ENCODE measurements at regions not wholly inside any gene's neighbourhood (a gene's known extent, or its start where the extent isn't known, plus 50 kb on each side); places are given as distances from the start of the nearest gene placed in this dataset.
"Not testable (repeated sequence)": the region's sequence is repeated elsewhere in the genome, so short reads cannot be mapped to it uniquely, and the experiment has no call there.

GRCh38 chr1:143644035-143644434 lies 327.8 kb downstream of the FAM72C start:
- not testable (repeated sequence) for H3K27ac ChIP-seq (ENCODE audit: low read depth in 1 of 2, low read length in 1 of 2); H3K4me3 ChIP-seq (ENCODE audit: low read length in 2 of 2); H3K9me3 ChIP-seq (ENCODE audit: control insufficient read depth in 2 of 2, insufficient read depth in 1 of 2, low read length in 1 of 2); H3K4me1 ChIP-seq (ENCODE audit: control insufficient read depth in 2 of 2, insufficient read depth in 2 of 2, low read length in 2 of 2); DNase-seq (ENCODE audit: low read depth in 6 of 9, low spot score in 9 of 9); H3K36me3 ChIP-seq (ENCODE audit: control insufficient read depth in 2 of 2, insufficient read depth in 2 of 2, low read length in 1 of 2)
- WGBS = 18% methylated on average over 1 of the region's 1 CpG
- peaks cover 3 to 16% of the 10 kb centered on the region in 2 donors for H3K27me3 ChIP-seq (ENCODE audit: control insufficient read depth in 2 of 2, insufficient read depth in 1 of 2, low read length in 1 of 2)

DNA sequence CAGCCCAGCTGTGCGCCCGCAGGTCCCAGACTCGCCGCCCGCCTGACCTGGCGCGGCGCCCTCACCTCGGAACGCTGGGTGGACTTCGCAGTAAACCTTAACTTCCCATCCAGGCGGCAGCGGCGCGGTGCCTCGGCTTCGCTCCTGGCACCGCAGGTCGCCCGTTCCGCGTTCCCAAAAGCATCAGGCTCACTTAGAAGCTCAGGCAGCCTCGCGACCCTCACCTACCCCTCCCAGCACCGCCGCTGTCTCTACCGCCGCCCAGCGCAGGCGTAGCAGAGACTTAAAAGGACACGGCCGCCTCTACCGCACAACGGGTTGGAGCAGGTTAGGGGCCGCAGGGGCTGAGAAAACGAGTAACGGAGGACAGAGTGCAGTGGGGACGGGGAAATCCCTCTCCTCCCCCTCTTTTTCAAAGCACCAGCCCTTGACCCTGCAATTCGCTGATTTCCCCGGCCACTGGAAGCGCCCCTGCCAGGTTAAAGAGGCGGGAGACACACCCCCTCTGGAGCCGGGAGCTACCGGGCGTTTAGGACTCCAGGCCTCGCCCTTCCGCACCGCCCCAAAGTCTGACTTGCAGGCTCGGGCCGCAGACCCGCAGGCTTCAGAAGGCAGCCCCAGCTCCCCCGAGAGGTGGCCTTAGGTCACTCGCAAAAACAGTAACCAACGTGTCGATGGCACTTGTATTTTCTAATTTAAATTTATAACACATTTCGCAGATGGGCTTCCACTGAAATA lies 328.5 kb downstream of the FAM72C start:
- Histone ChIP-seq H3K36me3 (ENCODE audit: control insufficient read depth in 2 of 2, insufficient read depth in 2 of 2, low read length in 1 of 2) (no peaks in the 10 kb centered on the region), H3K4me3 (ENCODE audit: low read length in 2 of 2) (no peak overlapping the region), H3K4me1 (ENCODE audit: control insufficient read depth in 2 of 2, insufficient read depth in 2 of 2, low read length in 2 of 2) (no peaks in the 10 kb centered on the region), H3K27me3 (ENCODE audit: control insufficient read depth in 2 of 2, insufficient read depth in 1 of 2, low read length in 1 of 2) (peaks cover 3 to 16% of the 10 kb centered on the region in 2 donors), H3K27ac (ENCODE audit: low read depth in 1 of 2, low read length in 1 of 2) (no peak overlapping the region), H3K9me3 (ENCODE audit: control insufficient read depth in 2 of 2, insufficient read depth in 1 of 2, low read length in 1 of 2) (no peaks in the 10 kb centered on the region)
- 11% methylated on average over 56 of the region's 56 CpGs for WGBS
- no peak for DNase-seq (ENCODE audit: low read depth in 6 of 9, low spot score in 9 of 9)

DNA sequence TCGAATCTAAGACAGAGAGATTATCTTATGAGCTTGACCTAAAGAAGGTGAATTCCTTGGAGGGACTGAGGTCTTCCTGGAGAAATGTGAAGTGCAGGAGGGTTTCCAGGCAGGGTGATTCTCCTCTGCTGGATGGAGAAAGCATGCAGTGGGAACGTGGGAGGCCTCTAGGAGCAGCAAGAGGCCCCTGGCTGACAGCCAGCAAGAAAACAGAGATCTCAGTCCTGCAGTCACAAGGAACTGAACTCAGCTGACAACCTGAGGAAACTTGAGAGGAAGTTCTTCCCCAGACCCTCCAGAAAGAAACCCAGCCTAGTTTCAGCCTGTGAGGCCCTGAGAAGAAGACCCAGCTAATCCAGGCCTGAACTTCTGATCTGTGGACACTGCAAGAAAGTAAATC lies 345.9 kb downstream of the FAM72C start:
- no peak overlapping the region for H3K27ac ChIP-seq (ENCODE audit: low read depth in 1 of 2, low read length in 1 of 2)
- no peaks in the 10 kb centered on the region for H3K9me3 ChIP-seq (ENCODE audit: control insufficient read depth in 2 of 2, insufficient read depth in 1 of 2, low read length in 1 of 2)
- WGBS = 50% methylated on average over 2 of the region's 2 CpGs
- no peak for DNase-seq (ENCODE audit: low read depth in 6 of 9, low spot score in 9 of 9)
- H3K4me1 ChIP-seq (ENCODE audit: control insufficient read depth in 2 of 2, insufficient read depth in 2 of 2, low read length in 2 of 2) = no peaks in the 10 kb centered on the region
- H3K36me3 ChIP-seq (ENCODE audit: control insufficient read depth in 2 of 2, insufficient read depth in 2 of 2, low read length in 1 of 2) = no peaks in the 10 kb centered on the region
- H3K27me3 ChIP-seq (ENCODE audit: control insufficient read depth in 2 of 2, insufficient read depth in 1 of 2, low read length in 1 of 2) = no peaks in the 10 kb centered on the region
- H3K4me3 ChIP-seq (ENCODE audit: low read length in 2 of 2) = no peak overlapping the region

GRCh38 chr1:143619851-143620250 lies 351.9 kb downstream of the FAM72C start:
- DNase-seq (ENCODE audit: low read depth in 6 of 9, low spot score in 9 of 9) = no peak
- H3K9me3 ChIP-seq (ENCODE audit: control insufficient read depth in 2 of 2, insufficient read depth in 1 of 2, low read length in 1 of 2) = no peaks in the 10 kb centered on the region
- 89% methylated on average over 12 of the region's 12 CpGs for WGBS

GRCh38 chr1:143611159-143611558 lies 360.6 kb downstream of the FAM72C start:
- Histone ChIP-seq H3K36me3 (ENCODE audit: control insufficient read depth in 2 of 2, insufficient read depth in 2 of 2, low read length in 1 of 2) (no peaks in the 10 kb centered on the region), H3K4me1 (ENCODE audit: control insufficient read depth in 2 of 2, insufficient read depth in 2 of 2, low read length in 2 of 2) (no peaks in the 10 kb centered on the region), H3K4me3 (ENCODE audit: low read length in 2 of 2) (no peak overlapping the region), H3K27me3 (ENCODE audit: control insufficient read depth in 2 of 2, insufficient read depth in 1 of 2, low read length in 1 of 2) (no peaks in the 10 kb centered on the region), H3K9me3 (ENCODE audit: control insufficient read depth in 2 of 2, insufficient read depth in 1 of 2, low read length in 1 of 2) (no peaks in the 10 kb centered on the region), H3K27ac (ENCODE audit: low read depth in 1 of 2, low read length in 1 of 2) (no peak overlapping the region)
- 38% methylated on average over 2 of the region's 2 CpGs for WGBS
- no peak for DNase-seq (ENCODE audit: low read depth in 6 of 9, low spot score in 9 of 9)

More at GRCh38 chr1:143619851-143620250, 351.9 kb downstream of the FAM72C start:
- Histone ChIP-seq H3K4me3 (ENCODE audit: low read length in 2 of 2) (no peak overlapping the region), H3K27ac (ENCODE audit: low read depth in 1 of 2, low read length in 1 of 2) (no peak overlapping the region), H3K27me3 (ENCODE audit: control insufficient read depth in 2 of 2, insufficient read depth in 1 of 2, low read length in 1 of 2) (no peaks in the 10 kb centered on the region), H3K4me1 (ENCODE audit: control insufficient read depth in 2 of 2, insufficient read depth in 2 of 2, low read length in 2 of 2) (no peaks in the 10 kb centered on the region), H3K36me3 (ENCODE audit: control insufficient read depth in 2 of 2, insufficient read depth in 2 of 2, low read length in 1 of 2) (no peaks in the 10 kb centered on the region)

DNA sequence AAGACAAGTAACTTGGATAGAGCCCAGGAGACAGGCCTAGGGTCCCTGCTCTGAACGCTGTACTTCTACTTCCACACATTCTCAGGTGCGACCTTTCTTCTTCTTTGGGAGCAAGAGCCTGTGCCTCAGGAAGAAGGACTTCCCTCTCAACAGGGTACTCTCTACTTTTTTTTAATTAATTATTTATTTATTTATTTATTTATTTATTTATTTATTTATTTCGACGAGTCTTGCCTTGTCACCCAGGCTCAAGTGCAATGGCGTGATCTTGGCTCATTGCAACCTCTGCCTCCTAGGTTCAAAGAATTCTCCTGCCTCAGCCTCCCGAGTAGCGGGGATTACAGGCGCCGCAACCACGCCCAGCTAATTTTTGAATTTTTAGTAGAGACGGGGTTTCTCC lies 361.6 kb downstream of the FAM72C start:
- Histone ChIP-seq H3K27me3 (ENCODE audit: control insufficient read depth in 2 of 2, insufficient read depth in 1 of 2, low read length in 1 of 2) (no peaks in the 10 kb centered on the region), H3K4me1 (ENCODE audit: control insufficient read depth in 2 of 2, insufficient read depth in 2 of 2, low read length in 2 of 2) (no peaks in the 10 kb centered on the region), H3K27ac (ENCODE audit: low read depth in 1 of 2, low read length in 1 of 2) (no peak overlapping the region), H3K36me3 (ENCODE audit: control insufficient read depth in 2 of 2, insufficient read depth in 2 of 2, low read length in 1 of 2) (no peaks in the 10 kb centered on the region), H3K9me3 (ENCODE audit: control insufficient read depth in 2 of 2, insufficient read depth in 1 of 2, low read length in 1 of 2) (no peaks in the 10 kb centered on the region), H3K4me3 (ENCODE audit: low read length in 2 of 2) (no peak overlapping the region)
- no peak for DNase-seq (ENCODE audit: low read depth in 6 of 9, low spot score in 9 of 9)
- WGBS = 94% methylated on average over 11 of the region's 11 CpGs

GRCh38 chr1:143604887-143605286 lies 366.9 kb downstream of the FAM72C start:
- no peaks in the 10 kb centered on the region for H3K36me3 ChIP-seq (ENCODE audit: control insufficient read depth in 2 of 2, insufficient read depth in 2 of 2, low read length in 1 of 2)
- no peak for DNase-seq (ENCODE audit: low read depth in 6 of 9, low spot score in 9 of 9)
- H3K27me3 ChIP-seq (ENCODE audit: control insufficient read depth in 2 of 2, insufficient read depth in 1 of 2, low read length in 1 of 2) = no peaks in the 10 kb centered on the region
- H3K9me3 ChIP-seq (ENCODE audit: control insufficient read depth in 2 of 2, insufficient read depth in 1 of 2, low read length in 1 of 2) = no peaks in the 10 kb centered on the region
- no peak overlapping the region for H3K27ac ChIP-seq (ENCODE audit: low read depth in 1 of 2, low read length in 1 of 2)
- H3K4me3 ChIP-seq (ENCODE audit: low read length in 2 of 2) = no peak overlapping the region
- no peaks in the 10 kb centered on the region for H3K4me1 ChIP-seq (ENCODE audit: control insufficient read depth in 2 of 2, insufficient read depth in 2 of 2, low read length in 2 of 2)

DNA sequence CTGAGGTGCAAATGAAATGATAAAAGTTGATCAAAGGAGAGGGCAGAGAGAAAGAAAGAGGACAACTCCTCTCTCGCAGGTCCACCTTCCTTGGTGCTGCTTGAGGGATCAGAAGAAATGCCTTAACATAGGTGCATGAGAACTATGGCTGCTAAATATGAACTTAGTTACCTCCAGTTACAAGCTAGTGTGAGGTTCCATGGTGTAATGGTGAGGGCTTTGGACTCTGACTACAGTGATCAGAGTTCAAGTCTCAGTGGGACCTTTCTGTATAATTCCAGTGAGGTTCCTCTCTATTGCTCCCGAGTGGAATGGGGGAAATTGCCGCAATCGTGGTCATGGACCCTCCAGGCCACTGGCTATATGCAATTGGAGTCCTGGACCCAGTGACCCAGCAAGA lies 387.3 kb downstream of the FAM72C start:
- WGBS = 86% methylated on average over 4 of the region's 4 CpGs
- DNase-seq (ENCODE audit: low read depth in 6 of 9, low spot score in 9 of 9) = no peak
- no peaks in the 10 kb centered on the region for H3K27me3 ChIP-seq (ENCODE audit: control insufficient read depth in 2 of 2, insufficient read depth in 1 of 2, low read length in 1 of 2)

GRCh38 chr1:143574891-143575520 lies 396.8 kb downstream of the FAM72C start:
- H3K27me3 ChIP-seq (ENCODE audit: control insufficient read depth in 2 of 2, insufficient read depth in 1 of 2, low read length in 1 of 2) = no peaks in the 10 kb centered on the region
- no peak overlapping the region for H3K27ac ChIP-seq (ENCODE audit: low read depth in 1 of 2, low read length in 1 of 2)
- H3K4me1 ChIP-seq (ENCODE audit: control insufficient read depth in 2 of 2, insufficient read depth in 2 of 2, low read length in 2 of 2) = no peaks in the 10 kb centered on the region
- no peak overlapping the region for H3K4me3 ChIP-seq (ENCODE audit: low read length in 2 of 2)
- DNase-seq (ENCODE audit: low read depth in 6 of 9, low spot score in 9 of 9) = no peak
- H3K36me3 ChIP-seq (ENCODE audit: control insufficient read depth in 2 of 2, insufficient read depth in 2 of 2, low read length in 1 of 2) = no peaks in the 10 kb centered on the region
- H3K9me3 ChIP-seq (ENCODE audit: control insufficient read depth in 2 of 2, insufficient read depth in 1 of 2, low read length in 1 of 2) = no peaks in the 10 kb centered on the region
- WGBS = 93% methylated on average over 33 of the region's 33 CpGs

More for the DNA sequence above, 387.3 kb downstream of the FAM72C start:
- no peak overlapping the region for H3K4me3 ChIP-seq (ENCODE audit: low read length in 2 of 2)
- no peak overlapping the region for H3K27ac ChIP-seq (ENCODE audit: low read depth in 1 of 2, low read length in 1 of 2)
- no peaks in the 10 kb centered on the region for H3K4me1 ChIP-seq (ENCODE audit: control insufficient read depth in 2 of 2, insufficient read depth in 2 of 2, low read length in 2 of 2)
- no peaks in the 10 kb centered on the region for H3K9me3 ChIP-seq (ENCODE audit: control insufficient read depth in 2 of 2, insufficient read depth in 1 of 2, low read length in 1 of 2)
- H3K36me3 ChIP-seq (ENCODE audit: control insufficient read depth in 2 of 2, insufficient read depth in 2 of 2, low read length in 1 of 2) = no peaks in the 10 kb centered on the region

Measured in thymus (tissue), 11 donors.